ENCODE measurements at regions not wholly inside any gene's neighbourhood (a gene's known extent, or its start where the extent isn't known, plus 50 kb on each side); places are given as distances from the start of the nearest gene placed in this dataset.

GRCh38 chrX:93346309-93346708 is 327.1 kb downstream of the NAP1L3 start:
- TF ChIP-seq, protein P1, sequence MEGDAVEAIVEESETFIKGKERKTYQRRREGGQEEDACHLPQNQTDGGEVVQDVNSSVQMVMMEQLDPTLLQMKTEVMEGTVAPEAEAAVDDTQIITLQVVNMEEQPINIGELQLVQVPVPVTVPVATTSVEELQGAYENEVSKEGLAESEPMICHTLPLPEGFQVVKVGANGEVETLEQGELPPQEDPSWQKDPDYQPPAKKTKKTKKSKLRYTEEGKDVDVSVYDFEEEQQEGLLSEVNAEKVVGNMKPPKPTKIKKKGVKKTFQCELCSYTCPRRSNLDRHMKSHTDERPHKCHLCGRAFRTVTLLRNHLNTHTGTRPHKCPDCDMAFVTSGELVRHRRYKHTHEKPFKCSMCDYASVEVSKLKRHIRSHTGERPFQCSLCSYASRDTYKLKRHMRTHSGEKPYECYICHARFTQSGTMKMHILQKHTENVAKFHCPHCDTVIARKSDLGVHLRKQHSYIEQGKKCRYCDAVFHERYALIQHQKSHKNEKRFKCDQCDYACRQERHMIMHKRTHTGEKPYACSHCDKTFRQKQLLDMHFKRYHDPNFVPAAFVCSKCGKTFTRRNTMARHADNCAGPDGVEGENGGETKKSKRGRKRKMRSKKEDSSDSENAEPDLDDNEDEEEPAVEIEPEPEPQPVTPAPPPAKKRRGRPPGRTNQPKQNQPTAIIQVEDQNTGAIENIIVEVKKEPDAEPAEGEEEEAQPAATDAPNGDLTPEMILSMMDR (IDR thresholded peaks at IDR 0.05 in 4 of 5, conservative IDR thresholded peaks at IDR 0.05 in 1 of 5) = no peak
- no peak for TF ChIP-seq POLR2A (IDR thresholded peaks at IDR 0.05)

All from gastrocnemius medialis (tissue), 4 donors.